Tibial artery (tissue), 4 donors: ENCODE measurements at regions not wholly inside any gene's neighbourhood (a gene's known extent, or its start where the extent isn't known, plus 50 kb on each side); places are given as distances from the start of the nearest gene placed in this dataset.

Experiments
- DNase-seq, 2 donors: peaks; one replicate each; pipeline ENCODE4 v3.0.0-alpha.2; 2019
- H3K27ac ChIP-seq, 2 donors: fragments of 200-600 bp; sonication (generic) in 1 of 2; 1 replicate in 1 of 2; 2 replicates in 1 of 2; pipeline ENCODE4 v1.5.1; 2018 to 2019; ENCODE audit warnings: mild to moderate bottlenecking in 1 of 2
- H3K27me3 ChIP-seq, 2 donors: fragments of 200-600 bp; sonication (generic) in 1 of 2; one replicate each; pipeline versions ENCODE4 v1.5.1 to v1.6.0; 2016 to 2019
- H3K36me3 ChIP-seq, 3 donors: fragments of 200-600 bp; sonication (generic) in 2 of 3; one replicate each; pipeline ENCODE4 v1.5.1; 2016 to 2019; ENCODE audit warnings: mild to moderate bottlenecking in 2 of 3
- H3K4me1 ChIP-seq, 4 donors: fragments of 200-600 bp; sonication (generic) in 2 of 4; 1 replicate in 3 of 4; 2 replicates in 1 of 4; pipeline ENCODE4 v1.5.1; 2016 to 2019
- H3K4me3 ChIP-seq, 2 donors: fragments of 200-600 bp; sonication (generic) in 1 of 2; 1 replicate in 1 of 2; 2 replicates in 1 of 2; pipeline ENCODE4 v1.5.1; 2018 to 2019; ENCODE audit warnings: mild to moderate bottlenecking in 2 of 2
- H3K9me3 ChIP-seq, 3 donors: fragments of 200-600 bp; sonication (generic) in 1 of 3; one replicate each; pipeline ENCODE4 v1.5.1; 2016 to 2019
- intact Hi-C: fragments of 100-400 bp; cut with DNase I; formaldehyde crosslinking; loops from one replicate; pipeline ENCODE4 v1.15.0; 2023; ENCODE audit warnings: low total_unique reads
- TF ChIP-seq, protein P1 (sequence below), 2 experiments: fragments of 200-600 bp in 1 of 2; fragments of 450-650 bp in 1 of 2; IDR thresholded peaks; one replicate each; pipeline ENCODE4 v1.5.1; 2017 to 2019; ENCODE audit warnings: antibody characterized with exemption in 2 of 2, mild to moderate bottlenecking in 1 of 2, moderate library complexity in 1 of 2

DNA sequence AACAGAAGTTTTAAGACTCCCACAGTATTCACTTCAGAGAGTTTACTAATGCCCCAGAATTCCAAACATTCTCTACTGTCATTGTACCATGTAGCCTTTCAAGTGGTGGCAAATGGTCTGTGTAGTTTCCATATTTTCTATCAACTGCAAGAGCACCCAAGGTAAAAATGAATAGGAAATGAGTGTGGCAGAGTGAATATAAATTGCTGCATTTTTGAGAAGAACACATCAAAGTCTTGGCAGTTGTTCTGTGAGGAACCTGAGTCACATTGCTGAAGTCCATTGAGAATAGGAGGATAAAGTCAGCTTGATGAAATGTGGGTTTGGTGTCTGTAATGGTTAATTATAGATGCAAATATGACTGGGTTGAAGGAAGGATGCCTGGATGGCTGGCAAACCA, 193.6 kb downstream of the AASDHPPT start:
- Histone ChIP-seq H3K36me3 (no peaks in the 10 kb centered on the region), H3K4me1 (no peaks in the 10 kb centered on the region), H3K27me3 (no peaks in the 10 kb centered on the region), H3K9me3 (no peaks in the 10 kb centered on the region), H3K4me3 (no peak overlapping the region), H3K27ac (no peak overlapping the region)
- TF ChIP-seq, protein P1, sequence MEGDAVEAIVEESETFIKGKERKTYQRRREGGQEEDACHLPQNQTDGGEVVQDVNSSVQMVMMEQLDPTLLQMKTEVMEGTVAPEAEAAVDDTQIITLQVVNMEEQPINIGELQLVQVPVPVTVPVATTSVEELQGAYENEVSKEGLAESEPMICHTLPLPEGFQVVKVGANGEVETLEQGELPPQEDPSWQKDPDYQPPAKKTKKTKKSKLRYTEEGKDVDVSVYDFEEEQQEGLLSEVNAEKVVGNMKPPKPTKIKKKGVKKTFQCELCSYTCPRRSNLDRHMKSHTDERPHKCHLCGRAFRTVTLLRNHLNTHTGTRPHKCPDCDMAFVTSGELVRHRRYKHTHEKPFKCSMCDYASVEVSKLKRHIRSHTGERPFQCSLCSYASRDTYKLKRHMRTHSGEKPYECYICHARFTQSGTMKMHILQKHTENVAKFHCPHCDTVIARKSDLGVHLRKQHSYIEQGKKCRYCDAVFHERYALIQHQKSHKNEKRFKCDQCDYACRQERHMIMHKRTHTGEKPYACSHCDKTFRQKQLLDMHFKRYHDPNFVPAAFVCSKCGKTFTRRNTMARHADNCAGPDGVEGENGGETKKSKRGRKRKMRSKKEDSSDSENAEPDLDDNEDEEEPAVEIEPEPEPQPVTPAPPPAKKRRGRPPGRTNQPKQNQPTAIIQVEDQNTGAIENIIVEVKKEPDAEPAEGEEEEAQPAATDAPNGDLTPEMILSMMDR (IDR thresholded peaks at IDR 0.05): no peak
- intact Hi-C loops: no loop called here
- no peak for DNase-seq

DNA sequence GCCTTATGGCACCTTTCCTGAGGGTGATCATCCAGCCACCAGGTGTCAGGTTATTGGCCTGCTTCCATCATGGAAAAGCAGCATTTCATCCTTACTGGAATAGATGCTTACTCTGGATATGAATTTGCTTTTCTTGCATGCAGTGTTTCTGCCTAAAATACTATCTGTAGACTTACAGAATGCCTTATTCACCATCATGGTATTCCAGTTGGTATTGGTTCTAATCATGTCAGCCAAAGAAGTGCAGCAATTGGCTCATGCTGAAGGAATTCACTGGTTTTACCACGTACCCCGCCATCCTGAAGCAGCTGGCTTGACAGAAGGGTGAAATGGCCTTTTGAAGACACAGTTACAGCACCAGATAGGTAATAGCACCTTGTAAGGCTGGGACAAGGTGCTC, 194.2 kb downstream of the AASDHPPT start:
- no peak overlapping the region for H3K27ac ChIP-seq
- no peaks in the 10 kb centered on the region for H3K27me3 ChIP-seq
- no peak overlapping the region for H3K4me3 ChIP-seq
- DNase-seq: no peak
- no peaks in the 10 kb centered on the region for H3K9me3 ChIP-seq
- no peaks in the 10 kb centered on the region for H3K36me3 ChIP-seq
- TF ChIP-seq, protein P1 (IDR thresholded peaks at IDR 0.05): no peak
- H3K4me1 ChIP-seq: no peaks in the 10 kb centered on the region
- intact Hi-C loops: no loop called here

DNA sequence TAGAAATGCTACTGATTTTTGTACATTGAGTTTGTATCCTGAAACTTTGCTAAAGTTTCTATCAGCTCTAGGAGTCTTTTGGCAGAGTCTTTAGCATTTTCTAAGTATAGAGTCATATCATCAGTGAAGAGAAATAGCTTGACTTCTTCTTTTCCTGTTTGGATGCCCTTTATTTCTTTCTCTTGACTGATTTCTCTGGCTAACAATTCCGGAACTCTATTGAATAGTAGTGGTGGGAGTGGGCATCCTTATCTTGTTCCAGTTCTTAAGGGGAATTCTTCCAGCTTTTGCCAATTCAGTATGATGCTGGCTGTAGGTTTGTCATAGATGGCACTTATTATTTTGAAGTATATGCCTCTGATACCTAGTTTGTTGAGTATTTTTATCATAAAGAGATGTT, 197.7 kb downstream of the AASDHPPT start:
- DNase-seq: no peak
- intact Hi-C loops: no loop called here
- TF ChIP-seq, protein P1 (IDR thresholded peaks at IDR 0.05): no peak
- H3K27me3 ChIP-seq: no peaks in the 10 kb centered on the region
- no peaks in the 10 kb centered on the region for H3K9me3 ChIP-seq
- H3K27ac ChIP-seq: no peak overlapping the region
- H3K4me1 ChIP-seq: no peaks in the 10 kb centered on the region
- H3K36me3 ChIP-seq: no peaks in the 10 kb centered on the region
- H3K4me3 ChIP-seq: no peak overlapping the region

DNA sequence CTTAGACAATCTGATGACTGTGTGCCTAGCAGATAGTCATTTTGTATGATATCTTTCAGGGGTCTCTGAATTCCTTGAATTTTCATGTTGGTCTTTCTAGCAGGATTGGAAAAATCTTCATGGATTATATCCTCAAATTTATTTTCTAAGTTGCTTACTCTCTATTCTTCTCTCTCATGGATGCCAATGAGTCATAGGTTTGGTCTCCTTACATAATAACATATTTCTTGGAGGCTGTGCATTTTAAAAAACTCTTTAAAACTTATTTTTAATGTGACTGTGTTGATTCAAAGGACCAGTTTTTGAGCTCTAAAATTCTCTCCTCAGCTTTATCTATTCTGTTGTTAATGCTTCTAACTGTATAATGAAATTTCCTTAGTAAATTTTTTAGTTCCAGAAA, 198.7 kb downstream of the AASDHPPT start:
- TF ChIP-seq, protein P1 (IDR thresholded peaks at IDR 0.05): no peak
- Histone ChIP-seq H3K4me1 (no peaks in the 10 kb centered on the region), H3K36me3 (no peaks in the 10 kb centered on the region), H3K9me3 (no peaks in the 10 kb centered on the region), H3K27me3 (no peaks in the 10 kb centered on the region), H3K4me3 (no peak overlapping the region), H3K27ac (no peak overlapping the region)
- intact Hi-C loops: no loop called here
- DNase-seq: no peak

DNA sequence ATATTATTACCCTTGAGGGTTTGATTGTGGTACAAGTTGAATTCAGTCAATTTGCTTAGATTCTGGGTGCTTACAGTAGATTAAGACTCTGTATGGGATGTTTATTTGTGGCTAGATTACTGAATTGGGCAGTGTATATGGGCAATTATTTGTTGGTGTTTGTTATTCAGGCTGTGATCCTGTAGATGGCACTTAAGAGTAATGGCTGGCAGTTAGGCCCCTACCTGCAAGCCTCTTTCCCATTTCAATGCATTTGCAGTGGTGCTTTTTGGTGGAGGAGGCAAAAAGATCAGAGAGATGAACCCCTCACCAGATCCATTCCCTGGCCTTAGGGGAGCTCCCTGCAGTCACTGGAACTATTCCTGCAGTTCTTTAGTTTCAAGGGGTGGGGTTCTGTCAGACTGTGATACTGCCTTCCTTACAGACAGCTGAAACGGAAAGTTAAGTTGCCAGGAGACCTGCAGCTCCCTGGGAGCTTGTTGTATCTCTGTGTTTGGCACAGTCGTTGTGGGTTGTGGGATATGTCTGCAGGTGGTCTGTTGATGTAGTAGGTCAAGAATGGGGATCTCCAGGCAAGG, 199.5 kb downstream of the AASDHPPT start:
- no peak for DNase-seq
- H3K36me3 ChIP-seq: no peaks in the 10 kb centered on the region
- H3K27ac ChIP-seq: no peak overlapping the region
- intact Hi-C loops: no loop called here
- no peaks in the 10 kb centered on the region for H3K9me3 ChIP-seq
- TF ChIP-seq, protein P1 (IDR thresholded peaks at IDR 0.05): no peak
- H3K4me3 ChIP-seq: no peak overlapping the region
- no peaks in the 10 kb centered on the region for H3K27me3 ChIP-seq
- no peaks in the 10 kb centered on the region for H3K4me1 ChIP-seq

DNA sequence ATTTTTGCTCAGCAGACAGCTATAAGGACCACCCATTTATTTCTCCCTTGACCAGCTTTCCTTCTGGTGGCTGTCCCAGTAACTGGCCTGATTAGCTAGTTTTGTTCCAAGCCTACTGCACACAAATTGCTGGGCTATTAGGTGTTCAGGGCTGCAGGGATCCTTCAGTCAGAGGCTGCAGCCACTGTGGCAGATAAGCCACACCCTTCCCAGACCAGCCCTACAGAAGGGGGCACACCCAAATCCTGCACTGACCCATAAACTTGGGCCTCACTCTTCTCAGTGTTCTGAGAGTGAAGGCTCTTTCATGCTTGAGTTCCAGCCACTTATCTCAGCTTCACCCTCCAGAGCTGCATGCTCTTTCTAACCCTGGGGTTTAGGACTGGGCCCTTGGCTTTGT, 200.0 kb downstream of the AASDHPPT start:
- no peaks in the 10 kb centered on the region for H3K4me1 ChIP-seq
- H3K36me3 ChIP-seq: no peaks in the 10 kb centered on the region
- H3K4me3 ChIP-seq: no peak overlapping the region
- TF ChIP-seq, protein P1 (IDR thresholded peaks at IDR 0.05): no peak
- H3K27ac ChIP-seq: no peak overlapping the region
- intact Hi-C loops: no loop called here
- H3K9me3 ChIP-seq: no peaks in the 10 kb centered on the region
- DNase-seq: no peak
- no peaks in the 10 kb centered on the region for H3K27me3 ChIP-seq
